ENCODE measurements at regions not wholly inside any gene's neighbourhood (a gene's known extent, or its start where the extent isn't known, plus 50 kb on each side); places are given as distances from the start of the nearest gene placed in this dataset.
"Not testable (repeated sequence)": the region's sequence is repeated elsewhere in the genome, so short reads cannot be mapped to it uniquely, and the experiment has no call there.

DNA sequence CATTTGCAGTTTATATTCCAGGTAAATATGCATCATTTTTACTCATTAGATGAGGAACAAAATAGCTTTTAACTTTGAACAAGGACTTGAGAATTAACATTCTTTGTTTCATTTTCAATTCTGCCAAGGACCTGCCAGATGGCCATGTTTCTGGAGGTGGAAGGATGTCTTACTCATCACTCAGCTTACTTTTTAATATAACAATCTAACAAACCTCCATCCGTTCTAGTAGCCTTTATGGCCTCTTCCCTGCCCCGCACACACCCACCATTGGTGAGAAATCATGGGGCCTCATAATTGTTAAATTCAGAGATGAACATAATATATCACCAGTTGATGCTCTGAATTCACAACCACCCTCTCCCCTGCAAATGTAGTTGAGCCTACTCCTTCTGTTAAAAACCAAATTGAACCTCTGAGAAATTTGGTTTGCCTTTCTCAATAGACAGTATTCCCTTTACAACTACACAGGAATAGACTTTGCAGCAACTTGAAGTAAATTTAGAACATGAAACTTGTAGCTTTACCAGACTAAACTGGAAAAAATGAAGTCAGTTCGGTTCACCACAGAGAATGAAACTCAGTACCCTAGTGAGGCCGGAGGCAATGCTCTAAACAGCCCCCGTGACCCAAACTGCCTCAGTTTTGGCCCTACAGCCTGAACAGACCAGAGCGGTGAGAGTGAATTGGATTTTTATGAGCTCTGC is 50.1 kb upstream of the ACSL4 start:
- no peak for DNase-seq (ENCODE audit: low read depth)

GRCh38 chrX:109783701-109784079 is 50.6 kb upstream of the ACSL4 start:
- DNase-seq (ENCODE audit: low read depth) = no peak

DNA sequence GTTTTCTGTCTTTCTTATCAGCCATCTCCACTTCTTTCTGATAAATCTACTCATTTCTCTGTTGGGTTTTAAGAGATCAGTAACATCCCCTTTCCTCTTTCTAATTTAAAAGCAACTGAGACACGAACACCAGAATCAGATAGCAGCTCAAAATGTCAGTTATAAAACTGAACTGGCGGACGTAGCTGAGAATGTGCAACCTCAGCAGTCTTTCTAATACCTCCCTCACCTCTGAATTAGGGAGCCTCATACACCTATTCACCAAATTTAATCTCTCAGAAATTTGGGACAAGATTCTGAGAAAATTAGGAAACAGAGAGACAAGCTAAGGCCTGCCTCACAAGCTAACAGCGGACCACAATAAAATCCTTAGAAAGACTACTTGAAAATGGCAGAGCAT is 52.0 kb upstream of the ACSL4 start:
- DNase-seq (ENCODE audit: low read depth) = no peak

GRCh38 chrX:109790511-109790910 is 57.5 kb upstream of the ACSL4 start:
- DNase-seq (ENCODE audit: low read depth) = not testable (repeated sequence)

DNA sequence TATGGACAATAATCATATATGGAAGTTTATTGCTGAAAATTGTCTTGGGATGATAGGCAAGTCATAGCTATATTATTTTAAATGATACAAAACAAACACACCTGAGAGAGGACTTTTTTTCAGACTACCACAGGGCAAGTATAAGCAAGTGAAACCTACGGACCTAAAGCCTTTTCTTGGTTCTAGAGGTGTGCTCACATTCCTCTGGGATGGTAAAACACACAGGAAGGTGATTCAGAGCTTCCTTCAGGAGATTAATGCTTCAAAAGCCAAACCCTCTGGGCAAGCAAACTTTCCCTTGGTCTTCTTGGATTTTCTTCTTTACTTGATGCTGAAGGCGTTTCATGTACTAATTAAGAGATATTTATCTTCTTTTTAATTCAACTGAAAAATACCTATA is 60.1 kb upstream of the ACSL4 start:
- no peak for DNase-seq (ENCODE audit: low read depth)

- no peak for DNase-seq (ENCODE audit: low read depth)
These were observed 62.6 kb upstream of the ACSL4 start for GRCh38 chrX:109795682-109796081.

- DNase-seq (ENCODE audit: low read depth) = no peak
These were observed 64.4 kb upstream of the ACSL4 start for GRCh38 chrX:109797311-109797975.

GRCh38 chrX:109812236-109812635 is 79.2 kb upstream of the ACSL4 start:
- no peak for DNase-seq (ENCODE audit: low read depth)

GRCh38 chrX:109813236-109813635 is 80.2 kb upstream of the ACSL4 start:
- DNase-seq (ENCODE audit: low read depth) = no peak

- no peak for DNase-seq (ENCODE audit: low read depth)
These were observed 85.9 kb upstream of the ACSL4 start for GRCh38 chrX:109818976-109819375.

- DNase-seq (ENCODE audit: low read depth) = no peak
These were observed 89.8 kb upstream of the ACSL4 start for GRCh38 chrX:109822861-109823260.

DNA sequence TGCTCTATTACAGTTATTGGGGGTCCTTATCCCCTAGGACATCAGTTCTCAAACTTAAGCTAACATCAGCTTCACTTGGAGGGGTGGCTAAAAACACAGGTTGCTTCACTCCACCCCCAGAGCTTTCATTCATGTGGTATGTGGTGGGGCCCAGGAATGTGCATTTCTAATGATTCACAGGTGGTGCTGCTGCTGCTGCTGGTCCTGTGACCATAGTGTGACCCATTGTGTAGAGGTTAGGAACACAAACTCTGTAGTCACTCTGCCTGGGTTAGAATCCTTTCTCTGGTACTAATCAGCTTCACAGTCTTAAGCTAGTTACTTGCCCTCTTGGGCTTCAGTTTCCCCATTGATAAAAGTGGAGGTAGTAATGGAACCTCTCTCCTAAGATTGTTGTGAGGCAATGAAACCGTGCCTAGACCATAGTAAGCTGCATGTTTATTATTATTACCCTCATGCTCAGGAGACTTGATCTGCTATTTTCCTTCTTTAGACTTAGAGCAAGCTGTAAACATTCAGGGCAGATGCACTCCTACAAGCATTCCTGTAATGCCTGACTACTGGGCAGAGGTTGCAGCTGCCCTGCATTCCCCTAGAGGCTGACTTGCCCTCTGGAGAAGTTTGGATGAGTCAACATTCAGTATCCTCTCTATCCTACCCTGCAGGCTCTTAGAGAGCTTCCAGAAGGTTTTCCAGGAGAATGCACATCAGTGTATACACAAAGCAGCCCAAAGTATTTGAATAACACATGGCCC is 94.1 kb upstream of the ACSL4 start:
- no peak for DNase-seq (ENCODE audit: low read depth)

GRCh38 chrX:109827772-109828171 is 94.7 kb upstream of the ACSL4 start:
- no peak for DNase-seq (ENCODE audit: low read depth)

- DNase-seq (ENCODE audit: low read depth) = no peak
These were observed 97.2 kb upstream of the ACSL4 start for GRCh38 chrX:109830157-109830703.

DNA sequence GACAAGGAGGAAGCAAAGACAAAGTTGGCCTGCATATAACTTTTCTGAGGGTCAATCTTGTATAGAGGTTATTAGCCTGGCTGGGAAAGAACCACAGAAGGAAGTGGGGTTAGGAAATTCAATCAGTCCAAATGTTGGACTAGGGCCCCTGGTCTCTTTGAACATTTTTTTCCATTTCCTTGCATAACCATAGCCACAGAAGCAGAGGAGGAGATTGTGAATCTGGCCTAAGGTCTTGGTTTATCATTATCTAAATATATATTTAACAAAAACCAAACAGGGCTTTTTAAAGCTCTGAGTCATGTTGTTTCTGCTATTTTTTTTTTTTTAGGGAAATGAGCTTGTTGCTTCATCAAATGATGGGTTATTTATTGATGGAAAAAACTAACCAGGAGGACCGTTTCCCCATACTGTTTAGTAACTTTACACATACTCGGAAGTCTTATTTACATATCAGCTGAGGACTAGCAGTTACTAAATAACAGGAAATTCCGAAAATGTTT is 97.7 kb upstream of the ACSL4 start:
- no peak for DNase-seq (ENCODE audit: low read depth)

GRCh38 chrX:109831326-109831985 is 98.4 kb upstream of the ACSL4 start:
- no peak for DNase-seq (ENCODE audit: low read depth)

GRCh38 chrX:109839694-109840567 is 106.9 kb upstream of the ACSL4 start:
- DNase-seq (ENCODE audit: low read depth) = no peak

DNA sequence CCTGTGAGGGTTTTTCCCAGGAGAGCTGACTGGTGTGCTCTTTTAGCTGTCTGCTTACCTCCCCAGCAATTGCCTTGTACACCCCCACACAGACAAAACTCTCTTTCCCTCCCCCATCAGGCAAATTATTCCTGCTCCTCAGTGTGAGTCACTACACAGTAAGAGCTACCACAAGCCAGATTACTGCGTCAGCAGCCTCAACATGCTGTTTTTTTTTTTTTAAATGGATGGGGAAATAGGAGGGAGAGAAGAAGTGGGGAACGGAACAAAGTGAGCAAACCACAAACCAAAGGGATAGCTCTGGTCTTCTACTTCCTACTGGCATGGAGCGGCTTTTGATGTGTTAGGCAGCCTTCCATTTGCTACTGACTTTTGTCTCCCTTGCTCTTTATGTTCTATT is 107.5 kb upstream of the ACSL4 start:
- no peak for DNase-seq (ENCODE audit: low read depth)

GRCh38 chrX:109841257-109841656 is 108.2 kb upstream of the ACSL4 start:
- DNase-seq (ENCODE audit: low read depth) = no peak

DNA sequence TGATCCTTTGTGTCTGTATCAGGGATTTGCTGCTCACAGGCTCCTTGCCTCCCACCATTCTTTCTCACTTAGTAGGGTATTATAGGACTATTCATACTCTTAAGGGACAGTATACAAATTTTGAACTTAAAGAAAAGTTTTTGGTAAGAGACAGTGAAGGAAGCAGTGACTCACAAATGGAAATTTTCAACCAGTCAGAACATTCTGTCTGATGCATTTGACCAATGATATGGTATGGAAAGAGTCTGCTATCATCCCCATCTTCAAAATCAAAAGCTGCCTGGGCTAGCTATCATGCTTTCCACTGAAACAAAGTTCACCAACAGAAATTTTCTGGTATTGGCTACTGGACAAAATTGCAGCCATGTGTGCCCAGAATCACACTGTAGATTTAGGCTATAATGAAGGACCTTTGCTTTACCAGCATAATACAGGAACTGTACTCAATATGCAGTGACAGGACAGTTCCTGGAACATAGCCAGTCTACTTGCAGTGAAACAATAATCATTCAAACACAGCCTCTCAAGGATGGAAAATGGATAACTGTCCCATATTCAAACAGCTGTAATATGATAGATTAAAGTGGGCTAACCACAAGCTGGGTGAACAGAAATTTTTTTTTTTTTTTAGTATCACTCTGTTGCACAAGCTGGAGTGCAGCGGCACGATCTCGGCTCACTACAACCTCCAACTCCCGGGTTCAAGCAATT is 109.0 kb upstream of the ACSL4 start:
- DNase-seq (ENCODE audit: low read depth) = no peak

DNA sequence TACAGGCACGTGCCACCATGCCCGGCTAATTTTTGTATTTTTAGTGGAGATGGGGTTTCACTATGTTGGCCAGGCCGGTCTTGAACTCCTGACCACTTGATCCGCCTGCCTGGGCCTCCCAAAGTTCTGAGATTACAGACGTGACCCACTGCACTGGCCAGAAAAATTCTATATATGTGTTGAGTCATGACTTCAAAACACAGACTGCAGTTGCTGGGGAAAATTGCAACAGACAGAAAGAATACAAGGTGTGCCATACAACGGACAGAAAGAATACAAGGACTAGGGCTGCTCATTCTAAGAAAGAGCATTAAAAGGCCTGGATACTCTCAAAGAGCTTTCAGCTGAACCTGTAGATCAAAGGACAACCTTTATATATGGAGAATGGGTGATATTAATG is 109.6 kb upstream of the ACSL4 start:
- DNase-seq (ENCODE audit: low read depth) = no peak
